NCI-H128 (cell line): ENCODE measurements at regions not wholly inside any gene's neighbourhood (a gene's known extent, or its start where the extent isn't known, plus 50 kb on each side); places are given as distances from the start of the nearest gene placed in this dataset.
"Not testable (repeated sequence)": the region's sequence is repeated elsewhere in the genome, so short reads cannot be mapped to it uniquely, and the experiment has no call there.

ENCODE experiments used
- DNase-seq: peaks from one replicate; lab custom pipeline; 2025; ENCODE audit not compliant: unreplicated experiment; lab: John Stamatoyannopoulos, UW

DNA sequence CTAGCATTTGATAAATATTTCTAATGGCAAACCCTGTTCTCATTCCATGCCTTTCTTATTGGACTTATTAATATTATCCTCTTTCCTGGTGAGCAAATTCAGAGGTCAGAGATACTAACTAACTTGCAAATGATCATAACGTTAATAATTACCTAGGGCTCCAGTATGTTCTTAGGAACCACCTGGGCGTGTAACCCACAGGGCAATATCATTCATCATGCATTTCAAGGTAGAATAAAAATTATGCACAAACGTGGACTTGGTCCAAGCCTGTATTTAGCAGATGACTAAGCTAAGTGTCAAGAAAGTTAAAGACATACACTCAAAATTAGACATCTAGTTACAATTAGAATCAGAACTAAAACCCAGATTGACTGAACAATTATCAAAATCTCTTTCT, 850.1 kb downstream of the TRIML1 start:
- no peak for DNase-seq

GRCh38 chr4:188992706-188993105, 853.5 kb downstream of the TRIML1 start:
- DNase-seq, result no peak

- no peak for DNase-seq
Observed at GRCh38 chr4:188993871-188994270, 854.6 kb downstream of the TRIML1 start.

GRCh38 chr4:189001283-189001970, 862.2 kb downstream of the TRIML1 start:
- DNase-seq, result no peak

- no peak for DNase-seq
Observed at GRCh38 chr4:189001971-189002450, 862.8 kb downstream of the TRIML1 start.

- DNase-seq, result no peak
Observed at GRCh38 chr4:189002475-189002874, 863.2 kb downstream of the TRIML1 start.

DNA sequence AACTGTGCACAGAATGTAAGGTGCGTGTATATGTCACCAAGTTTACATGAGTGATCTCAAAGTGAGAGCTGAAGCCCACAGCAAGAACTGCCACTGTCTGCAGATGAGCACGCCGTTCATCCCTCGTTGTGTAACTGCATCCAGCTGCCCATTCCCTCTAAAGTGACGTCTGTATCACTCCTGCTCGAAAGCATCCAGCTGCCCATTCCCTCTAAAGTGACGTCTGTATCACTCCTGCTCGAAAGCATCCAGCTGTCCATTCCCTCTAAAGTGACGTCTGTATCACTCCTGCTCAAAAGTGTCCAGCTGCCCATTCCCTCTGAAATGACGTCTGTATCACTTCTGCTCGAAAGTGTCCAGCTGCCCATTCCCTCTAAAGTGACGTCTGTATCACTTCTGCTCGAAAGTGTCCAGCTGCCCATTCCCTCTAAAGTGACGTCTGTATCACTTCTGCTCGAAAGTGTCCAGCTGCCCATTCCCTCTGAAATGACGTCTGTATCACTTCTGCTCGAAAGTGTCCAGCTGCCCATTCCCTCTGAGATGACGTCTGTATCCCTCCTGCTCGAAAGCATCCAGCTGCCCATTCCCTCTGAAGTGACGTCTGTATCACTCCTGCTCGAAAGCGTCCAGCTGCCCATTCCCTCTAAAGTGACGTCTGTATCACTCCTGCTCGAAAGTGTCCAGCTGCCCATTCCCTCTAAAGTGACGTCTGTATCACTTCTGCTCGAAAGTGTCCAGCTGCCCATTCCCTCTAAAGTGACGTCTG, 871.4 kb downstream of the TRIML1 start:
- DNase-seq, result not testable (repeated sequence)

DNA sequence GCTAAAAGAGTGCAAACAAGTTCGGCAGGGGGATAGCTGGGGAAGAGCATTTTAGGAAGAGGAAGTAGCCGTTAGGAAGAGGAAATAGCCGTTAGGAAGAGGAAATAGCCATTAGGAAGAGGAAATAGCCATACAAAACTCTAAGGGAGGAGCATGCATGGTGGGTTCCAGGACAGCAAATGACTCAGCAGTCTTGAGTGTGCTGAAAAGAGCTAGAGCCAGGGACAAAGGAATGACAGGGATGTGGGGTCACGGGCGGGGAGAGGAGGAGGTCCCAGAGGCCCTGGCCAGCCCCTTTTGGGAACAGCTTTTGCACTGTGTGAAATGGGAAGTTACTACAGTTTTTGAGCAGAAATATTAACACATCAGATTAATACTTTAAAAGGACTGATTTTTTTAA, 882.6 kb downstream of the TRIML1 start:
- no peak for DNase-seq

- DNase-seq, result no peak
Observed at GRCh38 chr4:189022440-189023035, 883.3 kb downstream of the TRIML1 start.

DNA sequence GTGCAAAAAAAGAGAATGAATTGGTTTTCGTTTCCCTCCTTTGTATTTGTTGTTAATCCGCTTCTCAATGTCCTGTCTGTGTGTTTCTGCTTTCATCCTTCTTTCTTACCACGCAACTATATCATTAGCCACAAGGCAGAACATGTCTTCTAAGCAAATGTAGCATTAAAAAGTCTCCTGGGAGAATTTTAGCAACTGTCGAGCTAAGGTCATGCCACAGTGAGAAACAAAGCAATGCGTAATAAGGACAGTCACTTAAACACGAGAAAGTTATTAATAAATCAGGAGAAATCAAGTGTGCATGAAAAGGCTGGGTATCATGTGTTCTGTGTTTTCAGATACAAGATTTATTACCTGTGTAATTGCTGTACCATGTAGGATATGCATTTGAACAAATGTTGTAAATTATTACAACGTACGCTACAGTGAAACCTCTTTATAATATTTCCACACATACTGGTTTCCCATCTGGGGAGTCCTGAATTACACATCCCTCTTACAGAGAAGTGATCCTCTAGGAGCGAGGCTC, 890.8 kb downstream of the TRIML1 start:
- peak; percentile 20 for DNase-seq

DNA sequence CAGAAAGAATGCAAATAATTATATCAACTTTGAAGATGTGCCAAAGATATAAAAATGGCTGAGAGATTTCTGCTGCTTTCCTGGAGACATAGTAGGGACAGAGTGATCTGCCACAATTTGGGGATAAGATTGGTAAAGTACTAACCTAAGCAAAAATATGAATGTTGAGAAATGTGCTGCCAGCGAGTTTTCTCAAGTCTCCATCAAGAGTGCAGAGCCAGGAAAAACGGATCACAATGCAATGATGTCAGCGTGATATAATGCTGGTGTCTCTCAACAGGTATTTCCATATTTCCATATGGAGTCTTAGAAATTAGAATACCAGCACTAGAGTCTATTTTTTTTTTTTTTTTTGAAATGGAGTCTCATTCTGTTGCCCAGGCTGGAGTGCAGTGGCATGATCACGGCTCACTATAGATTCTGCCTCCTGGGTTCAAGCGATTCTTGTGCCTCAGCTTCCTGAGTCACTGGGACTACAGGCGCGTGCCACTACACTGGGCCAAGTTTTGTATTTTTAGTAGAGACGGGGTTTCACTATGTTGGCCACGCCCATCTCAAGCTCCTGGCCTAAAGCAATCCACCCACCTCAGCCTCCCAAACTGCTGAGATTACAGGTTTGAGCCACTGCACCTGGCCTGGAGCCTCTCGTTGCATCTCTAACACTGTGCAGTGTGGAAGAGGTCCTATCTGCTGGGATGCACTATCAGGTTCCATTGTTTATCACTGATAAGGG, 893.5 kb downstream of the TRIML1 start:
- no peak for DNase-seq

- no peak for DNase-seq
Observed at GRCh38 chr4:189033801-189034347, 894.6 kb downstream of the TRIML1 start.

DNA sequence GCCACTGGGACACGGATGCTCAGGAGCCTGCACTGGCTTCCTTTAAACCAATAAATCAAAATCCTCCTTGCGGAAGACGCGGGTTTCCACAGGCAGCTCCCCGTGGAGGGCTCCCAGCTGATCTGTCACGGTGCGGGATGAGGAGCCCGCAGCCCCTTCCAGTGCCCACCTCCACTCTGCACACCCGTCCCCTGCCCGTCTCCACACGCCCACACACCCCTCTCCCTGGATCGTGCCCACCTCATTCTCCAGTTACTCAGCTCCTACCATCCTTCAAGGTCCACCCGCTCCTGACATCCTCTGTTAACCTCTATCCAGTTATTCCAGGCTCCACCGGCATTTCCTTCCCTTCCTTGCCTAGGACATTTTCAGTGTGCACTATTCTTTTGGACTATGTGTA, 895.9 kb downstream of the TRIML1 start:
- no peak for DNase-seq

GRCh38 chr4:189035654-189036053, 896.4 kb downstream of the TRIML1 start:
- no peak for DNase-seq

DNA sequence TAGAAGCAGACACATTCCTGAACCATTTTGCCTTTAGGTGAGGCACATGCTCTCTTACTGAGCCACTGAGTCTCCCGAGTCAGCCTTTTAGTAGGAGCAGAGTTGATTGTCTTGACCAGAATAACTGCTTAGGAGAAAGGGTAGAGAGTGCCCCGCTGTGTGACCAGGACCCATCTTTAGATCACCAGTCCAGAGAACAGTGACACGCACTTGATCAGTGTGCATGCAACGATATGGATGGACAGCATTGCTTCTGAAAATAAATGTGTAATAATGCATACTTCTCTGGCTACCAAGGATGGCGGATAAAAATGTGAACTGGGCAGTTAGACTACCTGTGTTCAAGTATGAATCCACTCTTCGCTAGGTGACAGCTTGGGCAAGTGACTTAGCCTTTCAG, 897.7 kb downstream of the TRIML1 start:
- no peak for DNase-seq

- DNase-seq, result no peak
Observed at GRCh38 chr4:189046642-189047041, 894.0 kb upstream of the FRG1 start.

- no peak for DNase-seq
Observed at GRCh38 chr4:189048119-189048518, 892.6 kb upstream of the FRG1 start.

- DNase-seq, result no peak
Observed at GRCh38 chr4:189049682-189050081, 891.0 kb upstream of the FRG1 start.

DNA sequence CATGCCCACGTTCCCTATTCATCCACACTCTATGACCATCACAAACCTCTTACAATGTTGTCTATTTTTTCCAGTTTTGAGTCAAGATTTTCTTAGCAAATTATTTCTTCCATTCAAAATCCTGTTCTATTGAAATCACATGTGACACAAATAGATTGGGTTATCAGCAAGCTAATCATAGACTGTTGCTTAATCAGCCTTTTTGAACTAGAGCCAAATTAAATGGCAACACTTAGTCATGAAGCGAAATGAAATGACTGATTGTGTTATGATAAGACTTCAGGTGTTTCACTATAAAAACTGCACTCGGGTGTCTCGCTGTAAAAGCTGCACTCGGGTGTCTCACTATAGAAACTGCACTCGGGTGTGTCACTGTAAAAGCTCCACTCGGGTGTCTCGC, 890.0 kb upstream of the FRG1 start:
- no peak for DNase-seq

DNA sequence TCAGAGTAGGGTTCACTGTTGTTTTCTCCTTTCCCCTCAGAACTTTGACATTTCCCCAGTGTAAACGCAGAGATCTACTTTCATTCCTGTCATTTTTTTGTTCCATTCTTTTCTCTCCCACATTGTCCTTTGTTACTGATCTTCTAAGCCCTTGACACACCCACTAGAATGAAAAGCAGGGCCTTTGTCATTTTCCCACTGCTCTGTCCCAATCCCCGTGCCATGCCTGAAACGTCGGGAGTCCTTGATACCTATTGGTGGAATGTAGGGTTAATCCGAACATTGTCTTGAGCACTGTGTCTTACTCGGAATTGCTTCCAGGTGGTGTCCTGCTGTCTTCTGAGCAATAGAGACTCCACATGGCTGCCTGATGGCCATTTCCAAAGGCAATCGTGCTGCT, 887.1 kb upstream of the FRG1 start:
- no peak for DNase-seq

- no peak for DNase-seq
Observed at GRCh38 chr4:189060104-189060503, 880.6 kb upstream of the FRG1 start.
